Endothelial cell of umbilical vein (primary cell): ENCODE measurements at regions not wholly inside any gene's neighbourhood (a gene's known extent, or its start where the extent isn't known, plus 50 kb on each side); places are given as distances from the start of the nearest gene placed in this dataset.

ENCODE experiments used
- BruUV-seq: library from RNA; stranded (reverse); fragments of 400-500 nt; replicated peaks from 2 replicates; lab custom pipeline; 2021; lab: Mats Ljungman, UMichigan
- CTCF ChIA-PET: fragments of 300-600, 350-600 bp; sonication (Branson Sonifier 250); formaldehyde crosslinking; loops from one replicate; lab custom pipeline; 2021; ENCODE audit warnings: antibody characterized with exemption, inconsistent platforms; lab: Charles Lee
- POLR2A ChIA-PET: fragments of 300-600, 350-600 bp; sonication (Branson Sonifier 250); formaldehyde crosslinking; loops from one replicate; lab custom pipeline; 2021; ENCODE audit warnings: antibody characterized with exemption, inconsistent platforms; lab: Charles Lee
- DNase-seq: peaks from one replicate; pipeline ENCODE4 v3.0.0-alpha.2; 2011; ENCODE audit warnings: low read depth, low spot score
- FAIRE-seq: peaks from 2 replicates; lab custom pipeline; 2011; peaks lifted over from hg19 to GRCh38; lab: Jason Lieb, UNC
- H2AFZ ChIP-seq: 2 replicates; pipeline ENCODE4 v1.6.0; 2012; ENCODE audit warnings: low read depth, low read length, control low read depth, inconsistent platforms
- H3K27ac ChIP-seq: 2 replicates; pipeline ENCODE4 v1.5.1; 2011; ENCODE audit warnings: low read depth, mild to moderate bottlenecking, control low read depth, low read length, moderate library complexity; ENCODE audit not compliant: insufficient read depth
- H3K27me3 ChIP-seq, 2 experiments: 2 replicates each; pipeline versions ENCODE4 v1.6.0 to v1.6.1; 2011; ENCODE audit warnings: low read length in 2 of 2, mixed read lengths in 1 of 2; ENCODE audit not compliant: control insufficient read depth in 2 of 2, insufficient read depth in 2 of 2
- H3K36me3 ChIP-seq, 2 experiments: 2 replicates in 1 of 2; 3 replicates in 1 of 2; pipeline ENCODE4 v1.5.1; 2011; ENCODE audit warnings: low read length in 2 of 2, mild to moderate bottlenecking in 1 of 2, moderate library complexity in 1 of 2; ENCODE audit not compliant: control insufficient read depth in 2 of 2, insufficient read depth in 2 of 2; ENCODE audit errors: extremely low read depth in 1 of 2
- H3K4me1 ChIP-seq: 3 replicates; pipeline ENCODE4 v1.5.1; 2011; ENCODE audit warnings: mild to moderate bottlenecking, low read length; ENCODE audit not compliant: control insufficient read depth, insufficient read depth; ENCODE audit errors: extremely low read depth
- H3K4me2 ChIP-seq: 2 replicates; pipeline ENCODE4 v1.6.1; 2011; ENCODE audit warnings: low read length, control low read depth, mixed read lengths; ENCODE audit not compliant: insufficient read depth
- H3K4me3 ChIP-seq, 3 experiments: fragments of 200-600 bp in 1 of 3; sonication (generic), shearing (Covaris generic) in 1 of 3; replicated peaks in 1 of 3; 2 replicates each; pipeline ENCODE4 v1.5.1; 2011 to 2016; ENCODE audit warnings: control low read depth in 3 of 3, low read length in 3 of 3, mild to moderate bottlenecking in 2 of 3, inconsistent platforms in 1 of 3, low read depth in 1 of 3, moderate library complexity in 1 of 3; ENCODE audit not compliant: insufficient read depth in 1 of 3
- H3K79me2 ChIP-seq: 2 replicates; pipeline ENCODE4 v1.6.0; 2012; ENCODE audit warnings: low read length, inconsistent platforms; ENCODE audit not compliant: control insufficient read depth, insufficient read depth
- H3K9ac ChIP-seq: replicated peaks from 2 replicates; pipeline ENCODE3; 2011; ENCODE audit warnings: low read length, control low read depth; ENCODE audit not compliant: insufficient read depth; ENCODE audit errors: extremely low read depth
- H3K9me1 ChIP-seq: replicated peaks from 3 replicates; pipeline ENCODE4 v1.6.0; 2011; ENCODE audit warnings: mild to moderate bottlenecking, low read length; ENCODE audit not compliant: control insufficient read depth, insufficient read depth; ENCODE audit errors: extremely low read depth
- H3K9me3 ChIP-seq: replicated peaks from 2 replicates; pipeline ENCODE4 v1.5.1; 2012; ENCODE audit warnings: low read length, inconsistent platforms; ENCODE audit not compliant: control insufficient read depth, insufficient read depth
- H4K20me1 ChIP-seq: replicated peaks from 2 replicates; pipeline ENCODE3; 2011; ENCODE audit warnings: mild to moderate bottlenecking, low read length; ENCODE audit not compliant: control insufficient read depth, insufficient read depth; ENCODE audit errors: extremely low read depth
- EZH2 ChIP-seq: IDR thresholded peaks from 2 replicates; pipeline ENCODE4 v1.6.1; 2012; ENCODE audit warnings: borderline replicate concordance, low read depth, mild to moderate bottlenecking, moderate library complexity, low read length, inconsistent platforms; ENCODE audit not compliant: severe bottlenecking
- FOS ChIP-seq: IDR thresholded peaks from 2 replicates; pipeline ENCODE4 v1.6.1; 2011; ENCODE audit warnings: mild to moderate bottlenecking, low read length, moderate library complexity, borderline replicate concordance; ENCODE audit not compliant: insufficient read depth
- GATA2 ChIP-seq: IDR thresholded peaks from 2 replicates; pipeline ENCODE4 v1.7.0; 2011; ENCODE audit warnings: low read depth, mild to moderate bottlenecking, moderate library complexity, mixed read lengths, low read length; ENCODE audit not compliant: insufficient read length, insufficient read depth
- JUN ChIP-seq: IDR thresholded peaks from 2 replicates; pipeline ENCODE4 v1.6.1; 2011; ENCODE audit warnings: borderline replicate concordance, low read depth; ENCODE audit not compliant: insufficient read length, insufficient read depth
- MAX ChIP-seq: IDR thresholded peaks from 2 replicates; pipeline ENCODE4 v1.6.1; 2011; ENCODE audit not compliant: insufficient read depth, insufficient read length
- MYC ChIP-seq: IDR thresholded peaks from one replicate; pipeline ENCODE4 v1.6.1; 2011; ENCODE audit warnings: mild to moderate bottlenecking, low read depth, low read length
- POLR2A ChIP-seq: IDR thresholded peaks from 2 replicates; pipeline ENCODE4 v1.6.1; 2012; ENCODE audit warnings: low read depth, mild to moderate bottlenecking, control low read depth, low read length
- POLR2AphosphoS5 ChIP-seq: IDR thresholded peaks from 2 replicates; pipeline ENCODE4 v1.6.1; 2012; ENCODE audit warnings: low read depth, mild to moderate bottlenecking, control low read depth, low read length, moderate library complexity; ENCODE audit not compliant: insufficient read depth
- dilution Hi-C: fragments of 300-500 bp; cut with MboI; formaldehyde crosslinking; loops from one replicate; pipeline ENCODE4 v1.15.0; 2019; ENCODE audit warnings: low sequenced_read_pairs; ENCODE audit not compliant: extremely low pct_ligation_motif_present
- intact Hi-C: fragments of 100-400 bp; cut with micrococcal nuclease; formaldehyde crosslinking; loops from one replicate; pipeline ENCODE4 v1.10.0; 2022
- TF ChIP-seq, protein P1 (sequence below), 2 donors: IDR thresholded peaks; 1 replicate in 1 of 2; 2 replicates in 1 of 2; pipeline ENCODE4 v1.5.1; 2011; ENCODE audit warnings: low read length in 2 of 2, mild to moderate bottlenecking in 2 of 2, moderate library complexity in 2 of 2, control low read depth in 1 of 2, inconsistent platforms in 1 of 2, low read depth in 1 of 2; ENCODE audit not compliant: insufficient read depth in 1 of 2; ENCODE audit errors: extremely low read depth in 1 of 2

- POLR2A ChIA-PET = no interaction called here
These were observed 114.6 kb upstream of the GRID2 start for GRCh38 chr4:92189146-92189545.

More at GRCh38 chr4:92189146-92189545, 114.6 kb upstream of the GRID2 start:
- intact Hi-C loops = no loop called here
- dilution Hi-C loops = no loop called here
- TF ChIP-seq POLR2AphosphoS5 (no peak), POLR2A (no peak), EZH2 (no peak), GATA2 (no peak), FOS (no peak), JUN (no peak), MYC (no peak), MAX (no peak)
- TF ChIP-seq, protein P1, sequence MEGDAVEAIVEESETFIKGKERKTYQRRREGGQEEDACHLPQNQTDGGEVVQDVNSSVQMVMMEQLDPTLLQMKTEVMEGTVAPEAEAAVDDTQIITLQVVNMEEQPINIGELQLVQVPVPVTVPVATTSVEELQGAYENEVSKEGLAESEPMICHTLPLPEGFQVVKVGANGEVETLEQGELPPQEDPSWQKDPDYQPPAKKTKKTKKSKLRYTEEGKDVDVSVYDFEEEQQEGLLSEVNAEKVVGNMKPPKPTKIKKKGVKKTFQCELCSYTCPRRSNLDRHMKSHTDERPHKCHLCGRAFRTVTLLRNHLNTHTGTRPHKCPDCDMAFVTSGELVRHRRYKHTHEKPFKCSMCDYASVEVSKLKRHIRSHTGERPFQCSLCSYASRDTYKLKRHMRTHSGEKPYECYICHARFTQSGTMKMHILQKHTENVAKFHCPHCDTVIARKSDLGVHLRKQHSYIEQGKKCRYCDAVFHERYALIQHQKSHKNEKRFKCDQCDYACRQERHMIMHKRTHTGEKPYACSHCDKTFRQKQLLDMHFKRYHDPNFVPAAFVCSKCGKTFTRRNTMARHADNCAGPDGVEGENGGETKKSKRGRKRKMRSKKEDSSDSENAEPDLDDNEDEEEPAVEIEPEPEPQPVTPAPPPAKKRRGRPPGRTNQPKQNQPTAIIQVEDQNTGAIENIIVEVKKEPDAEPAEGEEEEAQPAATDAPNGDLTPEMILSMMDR (IDR thresholded peaks at IDR 0.05; ENCODE audit: extremely low read depth in 1 of 2, insufficient read depth in 1 of 2, low read depth in 1 of 2, low read length in 2 of 2) = no peak
- no peaks in the 10 kb centered on the region for H3K36me3 ChIP-seq
- no peaks in the 10 kb centered on the region for H3K9me3 ChIP-seq
- H4K20me1 ChIP-seq = no peaks in the 10 kb centered on the region
- no peak overlapping the region for H2AFZ ChIP-seq
- FAIRE-seq = no peak
- no TSS peak for BruUV-seq
- no peak overlapping the region for H3K4me3 ChIP-seq
- H3K27me3 ChIP-seq = no peaks in the 10 kb centered on the region
- no peaks in the 10 kb centered on the region for H3K4me1 ChIP-seq
- CTCF ChIA-PET = no interaction called here
- no peak overlapping the region for H3K27ac ChIP-seq
- no peak overlapping the region for H3K9ac ChIP-seq
- no peaks in the 10 kb centered on the region for H3K79me2 ChIP-seq
- no peak for DNase-seq
- no peaks in the 10 kb centered on the region for H3K9me1 ChIP-seq
- H3K4me2 ChIP-seq = no peak overlapping the region
